HepG2 (cell line): ENCODE measurements at regions not wholly inside any gene's neighbourhood (a gene's known extent, or its start where the extent isn't known, plus 50 kb on each side); places are given as distances from the start of the nearest gene placed in this dataset.
A peak's percentile ranks its signal among the peaks of the same experiment; 100 is the strongest.

Source experiments
- ATAC-seq: fragments of 200-7000 bp; cut with Tn5 transposase; 3 replicates; pipeline ENCODE4 v1.9.1; 2020; ENCODE audit warnings: mild to moderate bottlenecking, moderate library complexity
- BruUV-seq: library from RNA; stranded (reverse); fragments of 400-500 nt; replicated peaks from 2 replicates; lab custom pipeline; 2021; lab: Mats Ljungman, UMichigan
- CTCF ChIA-PET: fragments of 300-600 bp; formaldehyde crosslinking; extraction: SDS; loops from one replicate; lab custom pipeline; 2021; ENCODE audit warnings: low total read pairs, inconsistent platforms, low intra/inter-chr PET ratio; lab: Yijun Ruan, JAX
- POLR2A ChIA-PET: fragments of 350-600 bp; sonication (Branson Sonifier 250); formaldehyde crosslinking; loops from one replicate; lab custom pipeline; 2020; ENCODE audit warnings: antibody characterized with exemption, inconsistent platforms; lab: Yijun Ruan, JAX
- DNase-seq: peaks from one replicate; pipeline ENCODE4 v3.0.0-alpha.2; 2015; ENCODE audit warnings: low spot score
- FAIRE-seq: peaks from 3 replicates; lab custom pipeline; 2011; peaks lifted over from hg19 to GRCh38; lab: Jason Lieb, UNC
- H2AFZ ChIP-seq: one replicate; pipeline ENCODE4 v1.6.1; 2011; ENCODE audit warnings: low read length, inconsistent platforms
- H3K27ac ChIP-seq: fragments of 300-600 bp; 3 replicates; pipeline ENCODE4 v1.8.0; 2011; ENCODE audit warnings: mixed run types, mild to moderate bottlenecking, mixed read lengths, low read length, inconsistent platforms; ENCODE audit not compliant: insufficient read depth; ENCODE audit errors: extremely low read length
- H3K27me3 ChIP-seq, 2 experiments: fragments of 200-600 bp in 1 of 2; 2 replicates in 1 of 2; 3 replicates in 1 of 2; pipeline versions ENCODE4 v1.6.0 to v1.8.0; 2011; ENCODE audit warnings: low read length in 2 of 2, mild to moderate bottlenecking in 2 of 2, moderate library complexity in 2 of 2, inconsistent platforms in 1 of 2; ENCODE audit not compliant: insufficient read depth in 2 of 2, control insufficient read depth in 1 of 2
- H3K36me3 ChIP-seq, 2 experiments: fragments of 200-600 bp in 1 of 2; replicated peaks in 1 of 2; 2 replicates in 1 of 2; 3 replicates in 1 of 2; pipeline versions ENCODE4 v1.5.1 to v1.8.0; 2011; ENCODE audit warnings: low read length in 2 of 2, inconsistent platforms in 1 of 2; ENCODE audit not compliant: insufficient read depth in 2 of 2, control insufficient read depth in 1 of 2
- H3K4me1 ChIP-seq: 2 replicates; pipeline ENCODE4 v1.5.1; 2012; ENCODE audit warnings: low read length, inconsistent platforms; ENCODE audit not compliant: insufficient read depth
- H3K4me2 ChIP-seq: 2 replicates; pipeline ENCODE4 v1.6.0; 2011; ENCODE audit warnings: low read depth, low read length, inconsistent platforms
- H3K4me3 ChIP-seq, 3 experiments: fragments of 200-600 bp in 1 of 3; sonication (generic), shearing (Covaris generic) in 1 of 3; replicated peaks in 1 of 3; 2 replicates each; pipeline ENCODE4 v1.5.1; 2011 to 2016; ENCODE audit warnings: low read length in 3 of 3, inconsistent platforms in 2 of 3, low read depth in 2 of 3, mild to moderate bottlenecking in 2 of 3, control low read depth in 1 of 3, mixed read lengths in 1 of 3; ENCODE audit not compliant: insufficient read depth in 1 of 3
- H3K79me2 ChIP-seq: one replicate; pipeline ENCODE4 v1.6.1; 2011; ENCODE audit warnings: low read length, inconsistent platforms; ENCODE audit not compliant: insufficient read depth
- H3K9ac ChIP-seq: 2 replicates; pipeline ENCODE4 v1.6.0; 2011; ENCODE audit warnings: mild to moderate bottlenecking, low read depth, low read length, inconsistent platforms; ENCODE audit not compliant: insufficient read depth
- H3K9me3 ChIP-seq: 2 replicates; pipeline ENCODE4 v1.5.1; 2012; ENCODE audit warnings: mild to moderate bottlenecking, low read length
- H4K20me1 ChIP-seq: 2 replicates; pipeline ENCODE4 v1.6.0; 2011; ENCODE audit warnings: inconsistent platforms, mild to moderate bottlenecking, low read length, moderate library complexity; ENCODE audit not compliant: insufficient read depth
- CEBPB ChIP-seq: IDR thresholded peaks from 2 replicates; pipeline ENCODE4 v1.6.1; 2011; ENCODE audit warnings: low read depth, low read length, improper control_type of control experiment, borderline replicate concordance
- CTCF ChIP-seq: sonication (generic); formaldehyde crosslinking; IDR thresholded peaks from 2 replicates; pipeline ENCODE4 v1.5.0; 2020; ENCODE audit warnings: mild to moderate bottlenecking, missing genetic modification reagents, moderate library complexity
- GLMP ChIP-seq: sonication (generic); formaldehyde crosslinking; IDR thresholded peaks from 2 replicates; pipeline ENCODE4 v1.9.0; 2021; ENCODE audit warnings: missing genetic modification reagents, mild to moderate bottlenecking, borderline replicate concordance
- GMEB2 ChIP-seq: IDR thresholded peaks from 2 replicates; pipeline ENCODE4 v1.6.1; 2016; ENCODE audit warnings: missing biosample characterization, missing genetic modification reagents, low read depth
- KLF11 ChIP-seq: IDR thresholded peaks from 2 replicates; pipeline ENCODE4 v1.6.1; 2016; ENCODE audit warnings: missing compliant biosample characterization
- MIXL1 ChIP-seq: IDR thresholded peaks from 2 replicates; pipeline ENCODE4 v1.6.1; 2016
- SIN3A ChIP-seq: IDR thresholded peaks from 2 replicates; pipeline ENCODE4 v1.6.1; 2011; ENCODE audit warnings: low read depth, mild to moderate bottlenecking, control low read depth, low read length, borderline replicate concordance
- TBX2 ChIP-seq: sonication (generic); formaldehyde crosslinking; IDR thresholded peaks from 2 replicates; pipeline ENCODE4 v1.5.0; 2020; ENCODE audit warnings: missing genetic modification reagents, mild to moderate bottlenecking, borderline replicate concordance
- WGBS: methylation state at CpG from one replicate; pipeline ENCODE4 v1.1.6; 2017; ENCODE audit warnings: low lambda C conversion rate; 5-methylcytosine and 5-hydroxymethylcytosine counted together
- in situ Hi-C: cut with HindIII; loops from 2 replicates; pipeline ENCODE4 v1.10.0; 2017; ENCODE audit warnings: low pct_unique_long_range_greater_than_20kb; ENCODE audit not compliant: extremely low pct_ligation_motif_present
- intact Hi-C: fragments of 100-400 bp; cut with micrococcal nuclease; formaldehyde crosslinking; loops from one replicate; pipeline ENCODE4 v1.10.0; 2022; ENCODE audit not compliant: unreplicated experiment
- TF ChIP-seq, protein P1 (sequence below): sonication (generic); formaldehyde crosslinking; IDR thresholded peaks from 2 replicates; pipeline ENCODE4 v1.4.0; 2020; ENCODE audit warnings: missing genetic modification reagents

DNA sequence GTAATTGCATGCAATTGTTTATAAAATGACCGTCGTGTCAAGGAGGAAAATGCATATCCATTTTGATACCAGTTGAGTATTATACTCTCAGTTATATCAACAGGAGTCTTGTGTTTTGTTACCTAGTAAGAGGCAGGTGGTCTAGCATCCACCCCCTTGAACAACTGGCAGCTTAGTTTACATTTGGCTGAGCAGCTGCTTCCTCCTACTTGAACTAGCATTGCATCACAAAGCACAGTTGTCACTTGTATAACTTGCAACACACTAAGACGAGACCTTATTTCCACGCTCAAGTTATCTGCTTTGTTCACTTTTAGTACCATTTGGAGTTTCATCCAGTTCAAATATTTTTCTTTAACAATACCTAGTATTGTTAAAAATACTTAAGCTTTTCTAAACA, 75.4 kb upstream of the UBE2E3 start:
- FAIRE-seq: no peak
- H3K4me2 ChIP-seq: no peak overlapping the region
- H3K9ac ChIP-seq: no peak overlapping the region
- ATAC-seq: no peak
- H3K27ac ChIP-seq: no peak overlapping the region
- peak; percentile 42; the same call in 1 of the 2 replicates for TF ChIP-seq CEBPB
- no peak for TF ChIP-seq TBX2 (CRISPR knock-in tag)
- CTCF ChIA-PET: no interaction called here
- H2AFZ ChIP-seq: no peak overlapping the region
- no peaks in the 10 kb centered on the region for H4K20me1 ChIP-seq
- POLR2A ChIA-PET: no interaction called here
- intact Hi-C loops: loop anchor here (10.0 kb wide), 1 partner anchor 300 kb away; no protein-coding TSS in a partner anchor
- no peak for DNase-seq
- BruUV-seq: no TSS peak
- H3K27me3 ChIP-seq: no peaks in the 10 kb centered on the region
- H3K9me3 ChIP-seq: no peaks in the 10 kb centered on the region
- in situ Hi-C loops: no loop called here
- H3K4me1 ChIP-seq: no peaks in the 10 kb centered on the region
- no peak overlapping the region for H3K4me3 ChIP-seq
- 2% methylated on average over 4 of the region's 4 CpGs for WGBS
- no peaks in the 10 kb centered on the region for H3K79me2 ChIP-seq
- H3K36me3 ChIP-seq: no peaks in the 10 kb centered on the region

DNA sequence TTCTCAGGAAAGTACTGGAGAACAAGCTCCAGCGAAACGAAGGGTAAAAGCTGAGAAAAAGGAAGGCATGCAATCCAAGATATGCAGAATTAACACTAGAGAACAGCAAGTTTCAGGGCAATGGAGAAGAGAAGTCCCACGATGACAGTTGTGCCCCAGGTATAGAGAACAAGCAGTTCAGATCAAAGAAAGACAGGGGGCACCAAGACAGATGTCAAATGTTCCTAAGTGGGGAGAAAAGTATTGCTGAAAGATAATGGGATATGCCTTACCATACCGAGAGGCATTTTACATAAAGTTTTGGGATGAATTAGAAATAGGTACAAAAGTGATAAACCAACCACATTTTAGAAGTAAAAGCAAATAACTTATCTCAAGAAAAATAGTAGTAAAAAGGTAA, 79.1 kb upstream of the UBE2E3 start:
- no peaks in the 10 kb centered on the region for H4K20me1 ChIP-seq
- H3K9ac ChIP-seq: no peak overlapping the region
- BruUV-seq: no TSS peak
- no peaks in the 10 kb centered on the region for H3K4me1 ChIP-seq
- CTCF ChIA-PET: no interaction called here
- POLR2A ChIA-PET: no interaction called here
- no peak overlapping the region for H3K4me3 ChIP-seq
- in situ Hi-C loops (no loop called here), intact Hi-C loops (loop anchor here (1.0 to 10.0 kb wide), 2 partner anchors 157 to 297 kb away; no protein-coding TSS in a partner anchor)
- H3K36me3 ChIP-seq: no peaks in the 10 kb centered on the region
- H3K27me3 ChIP-seq: no peaks in the 10 kb centered on the region
- H2AFZ ChIP-seq: no peak overlapping the region
- ATAC-seq: 0 out of 3 replicates have a peak, but pooled peaks have one; percentile 36
- H3K79me2 ChIP-seq: no peaks in the 10 kb centered on the region
- H3K4me2 ChIP-seq: no peak overlapping the region
- peak; percentile 40 for FAIRE-seq
- 7% methylated on average over 4 of the region's 4 CpGs for WGBS
- no peaks in the 10 kb centered on the region for H3K9me3 ChIP-seq
- no peak for DNase-seq
- H3K27ac ChIP-seq: no peak overlapping the region
- TF ChIP-seq, protein P1, sequence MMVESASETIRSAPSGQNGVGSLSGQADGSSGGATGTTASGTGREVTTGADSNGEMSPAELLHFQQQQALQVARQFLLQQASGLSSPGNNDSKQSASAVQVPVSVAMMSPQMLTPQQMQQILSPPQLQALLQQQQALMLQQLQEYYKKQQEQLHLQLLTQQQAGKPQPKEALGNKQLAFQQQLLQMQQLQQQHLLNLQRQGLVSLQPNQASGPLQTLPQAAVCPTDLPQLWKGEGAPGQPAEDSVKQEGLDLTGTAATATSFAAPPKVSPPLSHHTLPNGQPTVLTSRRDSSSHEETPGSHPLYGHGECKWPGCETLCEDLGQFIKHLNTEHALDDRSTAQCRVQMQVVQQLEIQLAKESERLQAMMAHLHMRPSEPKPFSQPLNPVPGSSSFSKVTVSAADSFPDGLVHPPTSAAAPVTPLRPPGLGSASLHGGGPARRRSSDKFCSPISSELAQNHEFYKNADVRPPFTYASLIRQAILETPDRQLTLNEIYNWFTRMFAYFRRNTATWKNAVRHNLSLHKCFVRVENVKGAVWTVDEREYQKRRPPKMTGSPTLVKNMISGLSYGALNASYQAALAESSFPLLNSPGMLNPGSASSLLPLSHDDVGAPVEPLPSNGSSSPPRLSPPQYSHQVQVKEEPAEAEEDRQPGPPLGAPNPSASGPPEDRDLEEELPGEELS (CRISPR knock-in tag): no peak
- TF ChIP-seq SIN3A: no peak
- no peak for TF ChIP-seq KLF11
- TF ChIP-seq GLMP (CRISPR knock-in tag): no peak
- no peak for TF ChIP-seq MIXL1 (CRISPR knock-in tag)
- TF ChIP-seq GMEB2 (CRISPR knock-in tag): no peak
- no peak for TF ChIP-seq CTCF (CRISPR knock-in tag)
